ENCODE measurements at regions not wholly inside any gene's neighbourhood (a gene's known extent, or its start where the extent isn't known, plus 50 kb on each side); places are given as distances from the start of the nearest gene placed in this dataset.

DNA sequence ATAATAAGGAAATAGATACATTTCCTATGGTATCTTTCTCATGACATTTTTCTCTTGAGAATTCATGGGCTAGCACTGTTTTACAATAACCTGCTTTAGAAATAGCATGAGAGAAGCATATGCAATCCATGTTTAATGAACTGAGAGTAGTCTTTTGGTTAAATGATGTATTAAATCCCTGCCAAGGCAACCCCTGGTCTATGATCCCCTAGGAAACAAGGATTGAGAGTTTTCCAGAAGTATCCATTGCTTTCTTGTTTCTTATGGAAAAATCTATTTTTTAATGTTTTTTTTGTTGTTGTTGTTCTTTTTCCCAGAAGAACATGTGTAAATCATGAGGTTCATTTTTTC lies 390.5 kb upstream of the HSF2 start:
- DNase-seq (ENCODE audit: low read depth, low spot score), result no peak
- in situ Hi-C loops (cut with HindIII; ENCODE audit: low pct_unique_long_range_greater_than_20kb, low sequenced_read_pairs), result no loop called here

DNA sequence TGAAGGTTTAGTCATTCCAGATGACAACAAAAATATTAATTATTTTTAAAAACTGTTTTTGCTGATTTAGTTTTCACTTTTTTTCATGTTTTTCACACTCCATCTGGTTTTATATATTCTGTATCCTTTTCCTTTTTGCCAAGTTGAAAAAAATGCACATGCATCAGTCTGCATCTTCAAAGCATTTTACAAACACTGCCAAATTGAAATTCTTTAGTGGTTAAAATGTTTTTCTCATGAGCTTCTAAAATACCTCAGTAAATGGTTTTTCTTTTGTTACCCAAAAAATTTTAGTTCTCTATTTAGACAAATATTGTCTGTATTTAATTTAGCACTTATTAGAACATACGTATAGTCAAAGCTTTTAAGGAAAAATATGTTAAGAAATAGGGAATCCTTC lies 386.9 kb upstream of the HSF2 start:
- in situ Hi-C loops (cut with HindIII; ENCODE audit: low pct_unique_long_range_greater_than_20kb, low sequenced_read_pairs), result no loop called here
- no peak for DNase-seq (ENCODE audit: low read depth, low spot score)

DNA sequence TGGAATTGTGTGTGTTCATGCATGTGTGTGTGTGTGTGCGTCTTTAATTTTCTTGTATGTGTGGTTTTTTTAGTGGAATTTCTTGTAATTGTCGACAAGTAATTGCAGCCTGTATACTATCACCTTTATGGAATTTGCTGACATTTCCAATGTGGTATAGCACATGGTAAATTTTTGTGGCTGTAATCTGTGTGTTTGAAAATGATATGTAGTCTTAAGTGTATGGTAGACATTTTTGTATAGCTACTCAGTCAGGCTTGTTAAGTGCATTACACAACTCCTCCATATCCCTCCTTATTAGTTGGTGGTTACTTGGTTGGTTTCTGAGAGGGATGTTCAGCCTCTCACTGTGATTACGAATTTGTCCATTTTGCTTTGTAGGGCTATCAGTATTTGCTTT lies 384.5 kb upstream of the HSF2 start:
- no peak for DNase-seq (ENCODE audit: low read depth, low spot score)
- in situ Hi-C loops (cut with HindIII; ENCODE audit: low pct_unique_long_range_greater_than_20kb, low sequenced_read_pairs), result no loop called here

DNA sequence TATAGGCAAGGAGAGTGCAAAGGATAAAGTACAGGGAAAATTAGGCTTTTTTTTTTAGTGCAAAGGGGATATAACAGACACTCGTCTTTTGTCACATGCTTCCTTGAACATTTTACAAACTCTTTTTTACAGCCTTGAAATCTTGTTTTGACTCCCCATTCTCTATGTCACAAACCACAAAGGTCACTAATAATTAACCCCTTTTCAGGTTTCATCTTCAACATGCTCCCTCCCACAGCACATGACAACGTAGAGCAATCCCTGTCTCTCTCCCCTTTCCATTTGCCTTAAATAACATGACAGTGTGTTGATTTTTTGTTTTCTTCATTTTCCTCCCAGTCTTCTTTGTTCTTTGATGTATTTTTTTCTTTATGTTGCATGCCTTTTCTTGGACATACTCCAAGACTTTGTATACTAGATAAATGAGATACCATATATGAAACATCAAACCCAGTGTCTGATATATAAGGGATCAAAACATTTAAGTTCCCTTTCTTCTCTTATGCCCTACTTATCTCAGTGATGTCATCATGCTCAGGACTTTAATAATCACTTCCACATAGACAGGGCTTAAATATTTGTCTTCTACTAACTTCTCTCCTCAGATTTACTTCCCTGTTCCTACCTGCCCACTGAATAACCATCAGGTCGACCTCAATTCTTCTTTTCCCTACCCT lies 378.7 kb upstream of the HSF2 start:
- DNase-seq (ENCODE audit: low read depth, low spot score), result no peak
- in situ Hi-C loops (cut with HindIII; ENCODE audit: low pct_unique_long_range_greater_than_20kb, low sequenced_read_pairs), result no loop called here

DNA sequence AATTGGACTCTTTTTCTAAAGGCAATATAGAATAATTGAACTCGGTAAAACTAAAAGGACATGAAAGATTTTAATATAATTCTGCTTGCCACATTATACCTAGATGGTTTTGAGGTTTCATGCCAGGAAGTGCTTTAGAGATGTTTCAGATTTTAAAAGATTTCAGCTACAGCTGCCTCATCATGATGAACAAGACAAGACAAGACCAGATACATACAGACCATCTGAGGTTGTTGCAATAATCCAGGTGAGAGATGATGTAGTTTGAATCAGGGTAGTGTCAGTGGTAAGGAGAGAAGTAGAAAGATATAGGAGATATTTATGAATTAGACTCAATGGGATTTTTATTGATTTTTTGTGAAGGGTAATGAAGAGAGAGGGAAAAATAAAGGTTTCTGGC lies 374.3 kb upstream of the HSF2 start:
- in situ Hi-C loops (cut with HindIII; ENCODE audit: low pct_unique_long_range_greater_than_20kb, low sequenced_read_pairs), result no loop called here

DNA sequence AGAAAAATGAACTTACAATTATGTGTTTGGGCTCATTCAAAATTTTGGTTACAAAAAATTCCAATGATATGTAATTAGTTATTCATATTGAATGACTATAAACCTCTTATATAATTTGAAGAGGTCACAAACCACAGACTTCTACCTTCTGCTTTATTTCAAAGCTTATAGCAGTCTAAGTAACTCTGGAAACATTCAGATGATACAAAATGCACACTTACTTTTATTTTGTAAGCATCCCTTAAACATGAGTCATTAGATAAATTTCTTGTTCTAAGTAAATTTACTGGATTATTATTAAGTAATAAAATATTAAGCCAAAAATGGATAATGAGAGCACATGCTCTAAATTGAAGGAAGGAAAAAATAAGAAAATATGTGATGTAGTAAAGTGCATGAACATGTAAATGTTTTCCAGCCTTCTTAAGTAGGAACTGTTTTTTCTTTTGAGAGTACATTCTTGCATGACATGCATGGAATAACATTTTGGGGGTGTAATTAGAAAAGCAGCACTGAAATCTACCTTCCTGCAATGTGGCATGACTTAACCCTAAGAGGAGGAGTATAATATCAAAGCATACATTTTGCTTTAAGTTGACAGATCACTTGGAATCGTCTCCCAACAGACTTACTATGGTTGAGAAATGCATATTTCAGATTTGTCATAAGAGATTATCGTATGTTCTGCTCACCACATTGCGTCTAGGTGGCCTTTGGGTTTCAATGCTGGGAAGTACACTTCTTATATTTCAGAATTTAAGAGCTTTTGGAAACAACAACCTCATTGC lies 372.7 kb upstream of the HSF2 start:
- in situ Hi-C loops (cut with HindIII; ENCODE audit: low pct_unique_long_range_greater_than_20kb, low sequenced_read_pairs), result no loop called here
- DNase-seq (ENCODE audit: low read depth, low spot score), result no peak

More for the DNA sequence above, 374.3 kb upstream of the HSF2 start:
- DNase-seq (ENCODE audit: low read depth, low spot score), result no peak

DNA sequence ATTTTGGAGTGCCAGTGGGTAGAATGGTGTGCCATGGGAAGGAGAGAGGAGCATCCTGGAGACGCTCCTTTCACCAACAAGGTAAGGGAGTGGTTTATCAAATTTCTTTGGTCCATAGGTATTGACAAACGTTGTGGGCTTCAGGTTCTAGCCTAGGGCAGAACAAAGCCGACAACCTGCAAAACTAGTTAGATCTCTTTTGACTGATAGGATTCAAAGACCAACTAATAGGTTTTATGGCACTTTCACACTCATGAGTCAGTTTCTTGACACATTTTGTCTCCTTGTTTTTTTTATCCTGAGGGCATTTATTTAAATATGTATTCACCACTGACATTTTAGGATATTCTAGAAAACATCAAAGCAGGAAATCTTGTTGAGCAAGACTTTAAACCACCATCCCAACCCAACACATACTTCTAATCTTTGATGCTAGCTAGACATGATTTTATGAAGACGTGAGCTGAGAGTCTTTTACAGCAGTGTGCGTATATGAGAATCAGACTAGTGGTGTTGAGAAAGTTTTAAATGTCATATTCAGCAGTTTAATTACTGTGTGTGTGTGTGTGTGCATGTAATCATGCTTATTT lies 370.4 kb upstream of the HSF2 start:
- in situ Hi-C loops (cut with HindIII; ENCODE audit: low pct_unique_long_range_greater_than_20kb, low sequenced_read_pairs), result no loop called here
- DNase-seq (ENCODE audit: low read depth, low spot score), result no peak

DNA sequence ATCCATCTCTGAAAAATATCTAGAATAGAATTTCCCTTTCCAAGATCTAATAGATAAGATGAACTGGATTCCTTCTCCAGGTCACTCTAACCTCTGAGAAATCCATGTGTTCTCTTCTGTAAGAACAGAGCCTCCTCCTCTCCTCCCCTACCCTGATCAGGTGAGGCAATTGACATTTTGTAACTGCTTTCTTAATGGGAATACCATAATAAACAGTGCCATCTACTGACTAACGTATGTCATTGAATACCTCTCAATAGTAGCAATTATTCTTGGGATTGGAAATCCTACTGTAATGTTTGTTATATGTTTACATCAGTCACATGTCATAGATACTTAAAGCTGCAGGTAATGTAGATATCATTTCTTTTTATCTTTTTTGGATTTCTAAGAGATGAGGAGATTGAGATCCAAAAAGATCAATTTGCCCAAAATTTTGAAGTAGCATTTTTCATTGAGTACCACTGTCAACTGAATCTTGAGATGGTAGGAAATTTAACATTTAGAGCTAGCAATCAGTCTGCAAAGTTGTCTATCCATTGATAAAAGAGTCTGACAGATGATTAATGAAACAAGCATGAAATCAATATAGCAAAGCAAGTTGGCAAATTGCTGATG lies 365.8 kb upstream of the HSF2 start:
- peak; percentile 78 for DNase-seq (ENCODE audit: low read depth, low spot score)
- in situ Hi-C loops (cut with HindIII; ENCODE audit: low pct_unique_long_range_greater_than_20kb, low sequenced_read_pairs), result no loop called here

DNA sequence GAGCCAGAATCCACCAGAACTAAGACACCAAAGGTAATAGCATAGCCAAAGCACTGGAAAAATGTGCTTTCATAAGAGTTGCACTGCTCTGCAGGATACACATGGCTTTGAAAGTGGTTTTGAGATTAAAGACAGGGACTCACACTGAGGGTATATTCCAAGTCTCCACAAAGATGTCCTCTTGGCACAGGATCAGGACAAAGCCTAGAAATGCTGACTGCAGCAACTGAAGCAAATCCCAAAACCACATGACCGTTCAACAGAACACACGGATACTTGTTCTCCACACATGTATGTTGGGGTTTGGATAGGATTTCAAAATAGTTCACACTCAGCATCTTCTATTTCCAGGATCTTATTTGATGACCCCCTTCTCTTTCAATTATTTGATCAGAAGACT lies 364.3 kb upstream of the HSF2 start:
- in situ Hi-C loops (cut with HindIII; ENCODE audit: low pct_unique_long_range_greater_than_20kb, low sequenced_read_pairs), result no loop called here
- DNase-seq (ENCODE audit: low read depth, low spot score), result peak; percentile 24

DNA sequence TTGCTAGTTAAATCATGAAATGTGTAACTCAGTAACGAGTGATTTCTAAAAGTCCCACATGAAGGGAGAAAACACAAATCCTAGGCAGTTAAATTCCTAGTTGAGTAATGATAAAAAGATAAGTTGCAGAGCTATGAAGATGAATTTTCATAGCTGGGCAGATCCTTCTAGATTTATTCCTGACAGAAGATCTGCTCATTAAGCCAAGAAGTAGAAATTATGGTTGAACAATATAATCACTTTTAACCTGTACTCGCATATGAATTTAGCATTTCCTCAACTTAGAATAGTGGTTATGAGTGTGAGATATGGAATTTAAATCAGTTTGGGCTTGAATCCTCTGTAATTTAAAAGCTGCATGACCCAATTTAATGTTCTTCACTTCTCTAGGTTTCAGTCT lies 359.2 kb upstream of the HSF2 start:
- in situ Hi-C loops (cut with HindIII; ENCODE audit: low pct_unique_long_range_greater_than_20kb, low sequenced_read_pairs), result no loop called here
- no peak for DNase-seq (ENCODE audit: low read depth, low spot score)

DNA sequence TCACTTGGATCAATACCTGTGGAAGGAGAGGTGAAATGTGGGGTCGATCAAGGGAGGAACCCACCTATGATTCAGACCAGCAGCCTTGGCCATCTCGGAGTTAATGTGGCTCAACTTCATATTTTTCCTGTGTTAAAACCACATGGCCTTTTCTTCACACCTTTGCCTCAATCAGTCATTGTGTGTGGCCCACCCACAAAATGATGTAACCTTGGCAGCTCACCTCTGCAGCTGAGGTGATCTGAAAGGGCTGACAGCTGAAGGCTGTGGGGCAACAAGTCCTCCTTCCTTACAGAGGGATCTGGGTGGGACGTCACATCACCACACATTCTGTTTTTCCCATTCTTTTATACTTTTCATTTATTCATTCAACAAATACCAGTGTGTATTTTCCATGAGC lies 357.1 kb upstream of the HSF2 start:
- no peak for DNase-seq (ENCODE audit: low read depth, low spot score)
- in situ Hi-C loops (cut with HindIII; ENCODE audit: low pct_unique_long_range_greater_than_20kb, low sequenced_read_pairs), result no loop called here

DNA sequence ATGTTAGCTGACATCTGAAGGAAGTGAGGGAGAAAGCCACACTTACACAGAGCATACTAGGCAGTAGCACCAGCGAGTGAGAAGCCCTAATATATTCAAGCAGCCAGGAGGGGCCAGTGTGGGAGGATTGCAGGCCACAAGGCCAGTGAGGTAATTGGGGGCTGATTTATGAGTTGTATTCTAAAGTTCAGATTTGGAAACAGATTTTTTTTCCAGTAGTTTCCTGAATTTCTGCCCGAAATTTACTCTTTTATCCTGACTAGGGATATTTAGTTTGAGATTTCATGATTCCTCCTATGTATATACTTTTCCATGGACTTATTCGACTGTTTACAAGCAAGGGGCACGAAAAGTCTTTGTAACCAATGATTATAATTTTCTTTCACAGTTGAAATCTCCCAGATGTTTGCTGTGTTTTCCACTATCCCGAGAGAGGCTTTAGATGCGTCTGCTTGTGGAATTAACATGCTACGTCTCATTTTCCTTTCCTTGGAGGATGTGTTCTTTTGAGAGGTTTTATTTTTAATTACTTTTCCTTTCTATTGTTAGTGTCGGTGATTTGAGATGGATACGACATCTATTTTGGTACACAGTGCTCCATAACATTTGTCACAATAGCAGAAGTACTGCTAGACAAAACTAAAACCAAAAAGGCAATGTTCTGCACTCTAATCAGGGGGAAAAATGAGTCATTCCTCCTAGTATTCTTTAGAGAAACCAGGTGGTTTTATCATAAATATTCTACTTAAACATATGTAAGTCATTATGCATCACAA lies 356.3 kb upstream of the HSF2 start:
- DNase-seq (ENCODE audit: low read depth, low spot score), result no peak
- in situ Hi-C loops (cut with HindIII; ENCODE audit: low pct_unique_long_range_greater_than_20kb, low sequenced_read_pairs), result no loop called here

DNA sequence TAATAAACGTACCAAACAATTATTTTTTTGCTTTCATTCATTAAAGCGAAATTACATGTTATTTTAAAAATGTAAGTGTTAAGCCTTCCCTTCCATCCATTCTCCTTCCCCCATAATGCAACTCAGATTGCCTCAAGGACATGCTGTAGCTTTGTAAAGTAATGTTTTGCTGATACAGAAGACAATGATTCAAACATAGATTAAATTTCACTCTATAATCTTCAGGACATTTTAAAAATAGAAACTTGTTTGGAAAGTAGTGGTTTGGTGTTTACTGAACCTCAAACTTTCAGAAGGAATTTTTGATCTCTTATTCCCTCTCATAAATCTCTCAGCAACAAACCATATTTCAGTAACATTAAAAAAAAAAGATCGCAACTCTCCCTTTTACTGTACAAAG lies 350.9 kb upstream of the HSF2 start:
- DNase-seq (ENCODE audit: low read depth, low spot score), result no peak
- in situ Hi-C loops (cut with HindIII; ENCODE audit: low pct_unique_long_range_greater_than_20kb, low sequenced_read_pairs), result no loop called here

DNA sequence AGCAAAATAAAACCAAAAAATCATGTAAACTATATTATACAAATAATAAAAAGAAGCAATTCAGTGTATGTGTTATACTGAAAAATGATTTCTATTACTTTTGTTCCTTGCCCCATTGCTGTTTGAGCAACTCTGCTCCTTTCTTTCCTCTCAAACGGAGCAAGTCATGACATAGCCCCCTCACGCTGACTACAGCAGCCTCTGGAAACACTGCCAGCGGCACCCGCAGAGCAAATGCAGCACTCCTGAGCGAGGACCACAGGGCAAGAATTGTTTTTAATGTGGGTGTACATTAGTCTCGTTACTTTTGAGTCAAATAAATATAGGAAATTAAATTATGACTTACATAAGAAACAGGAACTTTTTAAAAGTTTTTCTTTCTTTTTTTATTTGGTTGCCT lies 350.1 kb upstream of the HSF2 start:
- peak; percentile 7 for DNase-seq (ENCODE audit: low read depth, low spot score)
- in situ Hi-C loops (cut with HindIII; ENCODE audit: low pct_unique_long_range_greater_than_20kb, low sequenced_read_pairs), result no loop called here

DNA sequence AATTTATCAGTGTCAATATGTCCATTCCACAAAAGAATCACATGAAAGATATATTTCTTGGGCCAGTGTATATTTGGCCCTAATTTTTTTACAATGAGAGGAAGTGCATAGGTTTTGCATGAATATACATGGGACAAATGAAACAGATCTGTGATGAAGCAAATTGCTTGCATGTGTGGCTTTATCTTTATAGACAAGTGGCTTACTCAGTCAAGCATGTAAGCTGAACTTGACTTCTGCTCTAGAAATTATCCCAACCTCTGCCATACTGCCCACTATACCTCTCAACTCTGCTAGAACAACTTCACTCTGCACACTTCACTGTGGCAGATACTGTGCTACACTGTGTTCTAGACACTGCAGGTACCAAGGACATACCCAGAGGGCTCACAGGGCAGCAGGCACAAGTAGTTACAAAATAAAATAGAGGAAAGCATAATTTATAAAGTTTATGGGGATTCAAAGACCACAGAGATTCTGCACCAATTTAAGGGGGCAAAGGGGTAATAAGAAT lies 349.2 kb upstream of the HSF2 start:
- in situ Hi-C loops (cut with HindIII; ENCODE audit: low pct_unique_long_range_greater_than_20kb, low sequenced_read_pairs), result no loop called here
- DNase-seq (ENCODE audit: low read depth, low spot score), result no peak

DNA sequence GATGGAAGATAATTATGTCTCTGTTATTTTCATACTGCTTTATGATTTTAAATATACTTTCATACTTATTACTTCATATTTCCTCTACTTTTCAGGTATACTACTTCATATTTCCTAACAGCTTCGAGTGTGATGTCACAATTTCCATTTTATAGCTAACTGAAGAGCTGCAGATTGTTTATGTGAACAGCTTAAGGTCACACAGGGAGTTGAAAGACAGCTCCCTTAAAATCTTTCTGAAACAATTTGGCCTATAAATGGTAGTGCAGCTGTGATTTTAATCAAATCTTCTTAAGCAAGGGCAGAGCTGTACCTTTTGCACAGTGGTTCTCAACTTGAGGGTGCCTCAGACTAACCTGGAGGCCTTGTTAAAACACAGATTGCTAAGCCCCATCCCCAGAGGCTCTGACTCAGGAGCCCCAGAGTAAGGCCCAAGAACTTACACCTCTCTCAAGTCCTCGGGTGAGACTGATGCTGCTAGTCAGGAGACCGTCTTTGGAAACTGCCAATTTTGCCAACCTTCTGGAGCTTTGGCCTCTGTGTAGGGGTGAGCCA lies 347.0 kb upstream of the HSF2 start:
- in situ Hi-C loops (cut with HindIII; ENCODE audit: low pct_unique_long_range_greater_than_20kb, low sequenced_read_pairs), result no loop called here
- no peak for DNase-seq (ENCODE audit: low read depth, low spot score)

DNA sequence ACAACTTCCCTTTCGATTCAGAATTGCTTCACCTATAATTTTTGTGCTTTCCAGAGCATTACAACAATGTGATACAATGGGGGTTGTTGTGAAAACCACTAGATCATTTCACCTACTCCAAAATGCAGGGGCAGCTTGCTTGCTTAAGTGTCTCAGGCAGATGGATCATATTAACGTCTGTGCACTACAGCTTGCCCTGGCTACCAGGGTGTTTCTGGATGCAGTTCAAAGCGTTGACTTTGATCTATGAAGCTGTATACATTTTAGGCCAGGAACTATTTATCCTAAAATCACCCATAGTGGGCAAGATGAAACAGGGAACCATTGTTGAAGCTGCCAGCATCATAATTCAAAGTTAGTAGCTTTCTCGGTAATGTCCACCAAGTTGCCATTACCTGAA lies 339.5 kb upstream of the HSF2 start:
- in situ Hi-C loops (cut with HindIII; ENCODE audit: low pct_unique_long_range_greater_than_20kb, low sequenced_read_pairs), result no loop called here
- no peak for DNase-seq (ENCODE audit: low read depth, low spot score)

DNA sequence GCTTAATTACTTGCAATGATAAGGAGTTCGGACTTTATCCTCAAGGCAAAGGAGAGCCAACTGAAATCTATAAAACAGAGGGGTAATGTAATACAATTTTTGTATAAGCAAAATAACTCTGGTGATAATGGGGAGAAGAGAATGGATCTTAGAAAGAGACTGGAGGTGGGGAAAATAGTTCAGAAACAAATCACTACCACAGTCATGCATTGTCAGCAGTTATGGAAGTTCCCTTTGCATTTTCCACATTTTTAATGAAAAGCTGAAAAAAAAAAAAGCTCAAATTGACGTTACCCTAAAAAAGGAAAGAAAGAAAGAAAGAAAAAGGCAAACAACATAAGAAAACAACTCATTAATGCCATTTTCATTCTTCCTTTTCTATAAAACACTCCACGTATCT lies 337.6 kb upstream of the HSF2 start:
- DNase-seq (ENCODE audit: low read depth, low spot score), result no peak
- in situ Hi-C loops (cut with HindIII; ENCODE audit: low pct_unique_long_range_greater_than_20kb, low sequenced_read_pairs), result no loop called here
